NCI-H2081 (cell line): ENCODE measurements at regions not wholly inside any gene's neighbourhood (a gene's known extent, or its start where the extent isn't known, plus 50 kb on each side); places are given as distances from the start of the nearest gene placed in this dataset.

Experiments used
- DNase-seq, 2 experiments: peaks; one replicate each; lab custom pipeline; 2025; lab: John Stamatoyannopoulos, UW

DNA sequence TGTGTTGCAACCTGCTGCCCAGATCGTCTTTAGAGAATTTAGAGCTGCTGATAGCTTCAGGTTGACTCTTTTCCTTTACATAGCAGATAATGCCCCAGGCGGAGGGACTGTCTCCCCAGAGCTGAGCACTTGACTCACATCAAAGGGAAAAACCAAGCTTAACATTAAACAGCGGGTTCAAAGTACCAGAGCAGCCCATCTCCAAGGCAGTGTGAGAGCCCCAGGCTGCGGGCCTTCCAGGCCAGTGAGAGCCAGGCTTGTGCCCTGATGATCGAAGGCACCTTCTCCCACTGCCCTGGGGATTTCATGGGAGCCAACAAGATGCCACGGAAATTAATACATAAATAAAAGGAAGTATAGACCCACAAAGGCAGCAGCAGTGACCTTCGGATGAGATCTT, 275.6 kb downstream of the XXYLT1 start:
- DNase-seq, result no peak

DNA sequence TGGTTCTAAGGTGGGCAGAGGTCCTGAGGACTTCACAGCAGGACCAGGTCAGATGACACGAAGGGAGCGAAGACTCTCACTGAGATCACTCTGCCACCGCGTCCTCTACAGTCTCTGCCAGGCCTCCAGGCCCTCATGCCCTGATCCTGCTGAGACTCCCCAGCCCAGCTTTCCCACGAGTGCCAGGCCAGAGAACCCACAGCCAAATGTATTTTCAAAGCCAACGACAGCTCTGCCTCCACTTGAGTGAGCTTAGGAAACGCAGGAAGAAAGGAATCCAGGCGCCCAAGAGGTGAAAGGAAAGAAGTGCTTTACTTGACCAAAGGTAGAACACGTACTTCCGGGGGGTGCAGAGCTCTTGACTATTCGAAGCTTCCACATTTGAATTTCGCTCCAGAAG, 275.0 kb downstream of the XXYLT1 start:
- no peak for DNase-seq

DNA sequence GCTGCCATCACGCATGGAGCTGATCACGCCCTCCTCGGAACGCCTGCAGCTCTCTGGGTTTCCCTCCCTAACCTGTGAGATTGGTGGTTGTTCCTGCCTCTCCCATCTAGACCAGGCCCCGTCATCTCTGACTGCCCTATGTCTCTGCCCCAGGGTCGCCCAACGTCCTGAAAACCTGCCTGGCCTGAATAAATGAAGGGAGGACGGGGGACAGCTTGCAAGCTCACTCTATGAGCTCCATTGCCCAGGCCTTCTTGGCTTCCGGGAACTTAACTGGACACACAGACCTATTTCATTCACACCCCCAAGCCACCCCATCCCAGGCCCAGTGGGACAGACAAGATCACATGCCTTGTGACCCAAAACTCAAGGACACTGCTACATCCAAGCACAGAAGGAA, 274.2 kb downstream of the XXYLT1 start:
- no peak for DNase-seq

DNA sequence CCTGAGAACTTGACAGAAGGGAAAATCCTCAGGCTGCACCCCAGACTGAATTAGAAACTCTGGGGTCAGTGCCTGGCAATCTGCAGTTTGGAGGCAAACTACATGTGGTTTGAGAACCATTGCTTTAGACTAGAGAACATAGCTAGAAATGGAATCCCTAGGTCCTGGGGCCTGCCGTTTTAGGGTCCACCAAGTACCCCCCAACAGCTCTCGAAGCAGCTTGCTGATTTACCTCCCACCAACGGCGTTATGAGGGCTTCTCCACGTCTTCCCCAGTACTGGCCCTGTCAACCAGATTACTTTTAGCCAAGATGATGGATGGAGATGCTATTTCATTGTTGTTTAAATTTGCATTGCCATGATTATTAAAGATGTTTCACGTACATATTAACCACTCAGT, 272.5 kb downstream of the XXYLT1 start:
- no peak for DNase-seq

DNA sequence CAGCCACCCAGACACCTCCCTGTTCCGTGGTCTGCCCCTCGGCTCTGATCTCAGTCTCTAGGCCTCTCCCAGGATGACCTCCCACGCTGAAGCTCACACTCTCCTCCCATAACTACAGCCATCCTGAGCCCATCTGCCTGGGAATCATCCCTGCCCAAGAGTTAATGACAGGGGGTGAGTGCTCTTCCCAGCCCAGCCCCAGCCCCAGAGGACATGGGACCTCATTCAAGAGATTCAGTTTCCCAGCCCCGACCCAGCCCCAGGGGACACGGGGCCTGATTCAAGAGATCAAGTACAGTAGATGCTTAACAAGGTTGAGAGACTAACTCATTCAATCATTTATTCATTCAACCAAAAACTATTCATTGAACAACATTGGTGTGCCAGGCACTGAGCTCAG, 272.0 kb downstream of the XXYLT1 start:
- no peak for DNase-seq

DNA sequence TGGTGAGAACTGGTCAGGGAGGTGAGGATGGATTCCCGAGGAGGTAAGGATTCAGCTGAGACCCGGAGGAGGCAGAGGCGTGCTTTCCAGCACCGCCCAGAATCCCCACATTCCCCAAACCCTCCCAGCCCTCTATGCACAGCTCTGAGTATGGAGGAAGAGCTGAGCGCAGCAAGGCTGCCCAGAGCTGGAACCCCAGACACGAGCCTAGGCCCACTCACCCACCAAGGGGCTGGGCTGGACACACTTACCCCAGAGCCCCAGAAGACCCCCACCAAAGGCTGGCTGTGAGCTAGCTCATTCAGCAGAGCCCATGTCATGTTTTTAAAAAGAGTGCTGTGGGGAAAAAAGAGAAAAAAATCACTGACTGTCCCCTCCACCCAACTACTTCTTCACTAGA, 271.5 kb downstream of the XXYLT1 start:
- DNase-seq, result no peak

DNA sequence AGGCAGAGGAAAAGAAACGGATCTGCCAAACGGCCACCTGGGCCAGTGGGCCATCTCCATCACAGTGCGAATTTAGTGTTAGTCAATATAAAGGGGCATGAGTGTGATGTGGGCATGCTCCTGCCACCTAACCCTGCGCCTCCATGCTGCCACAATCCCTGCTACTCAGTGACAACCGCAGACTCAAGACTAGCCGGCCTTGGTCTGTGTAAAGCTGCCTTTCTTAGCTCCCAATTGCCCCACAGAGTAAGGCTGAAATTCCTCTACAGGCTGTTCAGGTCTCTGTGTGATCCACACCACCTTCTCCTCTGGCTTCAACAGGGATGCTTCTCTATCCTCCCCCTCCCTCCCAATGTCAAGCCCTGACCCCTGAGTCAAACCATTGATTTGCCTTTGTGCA, 269.7 kb downstream of the XXYLT1 start:
- DNase-seq, result no peak

DNA sequence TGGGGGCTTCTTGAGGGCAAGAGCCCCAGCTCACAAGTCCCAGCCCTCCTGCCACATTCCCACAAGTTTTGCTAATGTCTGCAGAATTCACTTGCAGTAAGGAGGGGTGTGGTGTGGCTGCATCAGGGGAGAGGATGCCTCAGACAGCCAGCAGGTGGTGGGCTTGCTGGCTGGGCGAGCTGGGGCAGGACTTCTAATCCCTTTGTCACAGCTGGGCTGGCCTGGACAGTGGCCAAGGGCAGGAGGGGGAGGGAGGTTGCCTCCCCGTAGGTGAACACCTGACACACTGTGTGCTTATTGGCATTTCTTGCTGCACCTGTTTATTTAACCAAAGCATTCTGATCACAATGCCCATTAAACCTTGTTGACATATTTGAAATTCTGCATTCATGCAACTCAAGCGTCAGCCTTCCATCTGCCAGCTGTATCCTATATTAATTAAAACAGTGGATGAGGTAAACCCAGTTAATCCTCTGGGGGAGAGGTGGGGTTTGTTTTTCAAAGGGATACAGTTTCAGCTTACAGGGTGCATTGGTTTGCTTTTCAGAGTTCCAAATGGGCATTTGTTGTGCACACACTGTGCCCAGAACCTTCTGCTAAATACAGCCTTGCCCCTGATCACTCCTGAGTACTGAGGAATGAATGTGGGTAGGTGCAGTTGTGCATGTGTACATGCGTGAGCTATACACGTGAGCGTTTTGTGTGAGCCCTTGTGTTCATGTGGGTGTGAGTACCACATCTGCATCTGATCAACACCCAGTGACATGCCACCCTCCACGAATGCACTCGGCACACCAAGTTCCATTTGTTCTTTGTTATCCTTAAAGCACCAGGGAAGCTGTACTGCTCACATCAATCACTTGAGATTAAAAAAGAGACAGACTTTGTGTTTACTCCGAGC, 268.7 kb downstream of the XXYLT1 start:
- DNase-seq, result peak; percentile 97 to 99

DNA sequence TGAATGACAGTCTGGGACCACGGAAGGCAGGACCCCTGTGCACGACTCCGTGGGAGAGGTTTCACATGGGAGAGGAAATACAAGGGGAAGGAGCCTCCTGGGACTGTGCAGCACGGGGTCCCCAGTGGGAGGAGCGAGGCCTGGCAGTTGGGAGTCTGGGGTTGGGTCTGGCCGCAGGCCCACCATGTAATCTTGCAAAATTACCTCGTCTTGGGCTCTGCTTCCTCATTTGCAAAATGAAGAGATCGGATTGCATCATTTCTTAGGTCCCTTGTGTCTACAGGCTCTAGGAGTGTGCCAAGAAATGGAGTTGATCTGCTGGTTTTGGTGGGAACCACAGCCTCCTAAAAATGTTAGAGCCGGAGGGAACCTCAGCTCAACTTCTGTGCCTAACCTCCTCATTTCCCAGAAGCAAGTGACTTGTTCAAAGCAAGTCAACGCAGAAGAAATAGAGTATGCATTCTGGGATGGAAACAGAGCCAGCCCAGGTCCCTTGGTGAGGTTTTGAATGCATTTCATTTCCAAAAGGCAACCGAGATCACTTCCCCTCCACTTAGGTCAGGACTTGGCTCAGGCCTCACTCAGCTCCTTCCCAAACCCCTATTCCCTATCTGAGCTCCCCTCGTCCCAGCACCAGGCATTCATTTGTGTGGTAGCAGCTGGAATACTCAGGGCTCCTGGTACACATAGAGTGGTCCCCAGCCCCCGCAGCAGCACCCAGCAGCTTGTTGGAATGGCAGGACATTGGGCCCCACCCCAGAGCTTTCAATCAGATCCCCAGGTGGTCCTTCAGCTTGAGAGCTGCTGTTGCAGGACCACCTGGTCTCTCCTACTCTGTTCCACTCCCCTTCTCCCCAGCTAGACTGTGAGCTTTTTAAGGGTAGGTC, 267.7 kb downstream of the XXYLT1 start:
- no peak for DNase-seq

DNA sequence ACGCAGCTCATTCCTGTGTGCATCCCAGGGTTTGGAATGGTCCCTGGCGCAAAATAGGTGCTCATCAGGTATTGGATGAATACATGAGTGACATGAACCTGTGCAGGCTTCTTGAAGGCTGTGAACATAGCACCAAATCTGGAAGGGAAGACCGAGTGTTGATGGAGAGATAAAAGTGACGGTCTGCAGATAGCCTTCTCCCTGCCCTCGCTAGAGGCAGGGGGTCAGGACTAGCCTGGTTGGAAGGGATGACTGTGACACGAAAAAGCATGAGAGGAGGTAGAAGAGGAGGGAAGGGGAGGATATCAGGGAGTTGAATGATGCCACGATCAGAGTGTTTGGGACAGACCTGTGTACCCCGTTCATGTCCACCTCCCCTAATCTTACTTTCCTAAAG, 267.1 kb downstream of the XXYLT1 start:
- no peak for DNase-seq

DNA sequence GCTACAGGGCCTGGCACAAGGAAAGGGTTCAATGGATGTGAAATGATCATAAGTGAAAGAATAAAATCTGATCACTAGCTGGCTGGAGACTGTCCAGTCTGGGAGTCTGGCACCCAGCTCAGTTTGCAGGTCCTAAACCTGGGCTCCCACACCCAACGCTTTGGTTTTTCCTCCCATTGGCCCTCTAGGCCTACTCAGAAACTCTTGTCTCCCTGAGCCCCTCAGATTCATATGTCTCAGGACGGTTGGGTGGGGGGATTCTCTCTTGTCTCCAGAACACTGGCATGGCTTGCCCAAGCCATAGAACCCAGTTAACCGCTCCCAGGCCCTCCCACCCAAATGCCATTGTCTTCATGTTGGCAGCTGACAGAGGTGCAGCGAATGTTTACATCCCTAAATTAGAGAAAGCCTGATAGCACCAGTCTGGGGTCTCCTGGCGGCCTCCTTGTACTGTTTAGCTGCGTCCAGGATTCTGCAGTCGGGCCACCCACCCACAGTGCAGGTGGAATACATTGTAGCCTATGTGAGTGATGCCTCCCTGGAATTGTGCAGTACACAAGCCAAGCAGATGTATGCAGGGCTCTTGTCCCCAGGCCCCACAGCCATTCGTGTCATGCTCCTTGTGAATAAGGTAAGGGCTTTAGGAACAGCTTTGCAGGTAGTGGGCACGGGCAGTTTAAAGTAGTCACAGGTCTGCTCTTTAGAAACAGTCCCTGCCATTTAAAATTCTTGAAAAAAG, 266.3 kb downstream of the XXYLT1 start:
- no peak for DNase-seq

DNA sequence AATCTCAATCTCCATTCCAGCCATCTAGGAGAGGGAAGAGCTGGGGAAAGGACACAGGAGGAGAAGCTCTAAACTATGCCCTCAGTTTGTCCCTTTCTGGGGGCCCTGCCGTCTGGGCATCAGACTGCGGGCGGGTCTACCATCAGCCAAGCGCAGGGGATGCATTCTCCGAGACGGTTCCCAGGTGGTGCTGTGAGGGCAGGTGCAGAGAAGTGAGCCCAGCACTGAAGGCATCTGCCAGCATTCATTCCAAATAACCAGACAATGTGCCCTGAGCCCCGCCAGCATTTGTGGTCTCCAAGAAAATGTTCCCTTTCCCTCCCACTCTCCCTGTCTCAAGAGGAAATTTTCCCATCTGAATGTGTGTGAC, 265.7 kb downstream of the XXYLT1 start:
- no peak for DNase-seq

DNA sequence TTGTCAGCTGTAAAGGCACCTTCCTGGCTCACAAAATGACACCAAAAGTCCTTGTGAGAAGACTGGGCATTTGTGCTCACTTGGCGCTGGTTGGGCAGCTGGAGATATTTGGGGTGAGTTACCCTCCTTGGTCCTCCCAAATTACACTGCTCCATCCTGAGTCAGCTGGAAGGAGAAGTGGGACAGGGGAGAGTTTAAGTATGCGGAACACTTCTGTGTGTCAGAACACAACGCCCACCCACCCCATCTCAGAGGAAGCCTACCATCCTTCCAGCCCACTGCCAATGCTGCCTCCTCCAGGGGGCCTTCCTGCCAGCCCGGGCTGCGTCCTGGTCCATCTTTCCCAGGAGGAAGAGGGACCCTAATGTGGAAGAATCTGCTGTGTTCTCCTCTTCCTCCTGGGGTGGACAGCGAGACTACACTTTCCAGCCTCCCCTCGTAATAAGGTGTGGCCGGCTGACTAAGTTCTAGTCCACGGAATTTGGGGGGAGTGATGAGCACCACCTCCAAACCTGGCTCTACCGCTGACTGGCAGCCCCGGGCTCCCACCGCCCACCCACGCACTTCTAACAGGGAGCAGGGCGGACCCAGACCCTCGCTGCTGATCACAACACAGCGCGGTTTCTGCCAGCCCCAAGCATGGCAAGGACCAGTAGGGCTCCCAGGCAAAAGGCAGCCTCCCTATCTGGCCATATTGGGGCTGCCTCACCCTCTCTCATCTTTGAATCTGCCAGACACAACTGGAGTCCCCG, 265.0 kb downstream of the XXYLT1 start:
- DNase-seq, result no peak

DNA sequence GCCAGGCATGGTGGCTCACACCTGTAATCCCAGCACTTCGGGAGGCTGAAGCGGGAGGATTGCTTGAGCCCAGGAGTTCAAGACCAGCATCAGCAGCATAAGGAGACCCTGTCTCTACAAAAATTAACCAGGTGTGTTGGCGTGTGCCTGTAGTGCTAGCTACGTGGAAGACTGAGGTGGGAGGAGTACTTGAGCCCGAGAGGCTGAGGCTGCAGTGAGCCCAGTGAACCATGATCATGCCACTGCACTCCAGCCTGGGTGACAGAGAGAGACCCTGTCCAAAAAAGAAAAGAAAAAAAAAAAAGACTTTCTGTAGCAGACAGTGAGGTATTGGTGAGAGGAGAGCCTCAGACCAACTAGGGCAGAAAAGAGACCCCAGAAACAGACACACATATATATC, 263.8 kb downstream of the XXYLT1 start:
- no peak for DNase-seq

DNA sequence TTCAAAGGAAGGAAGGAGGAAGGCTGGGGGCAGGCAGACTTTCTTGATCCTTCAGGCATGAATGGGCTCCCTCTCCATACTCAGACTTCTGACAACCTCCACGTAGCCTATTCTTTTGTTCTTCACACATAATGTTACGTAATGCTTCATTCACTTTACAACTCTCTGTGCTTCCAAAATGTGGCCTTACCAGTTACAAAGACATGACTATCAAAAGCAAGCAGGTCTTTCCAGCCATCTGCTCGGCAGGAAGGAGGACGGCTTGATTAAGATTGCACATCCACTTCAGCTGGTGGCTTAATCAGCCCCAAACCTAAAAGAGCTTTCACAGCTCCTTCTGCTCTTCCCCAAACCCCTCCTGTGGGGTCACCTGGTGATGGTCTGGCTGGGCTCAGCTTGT, 263.2 kb downstream of the XXYLT1 start:
- no peak for DNase-seq

DNA sequence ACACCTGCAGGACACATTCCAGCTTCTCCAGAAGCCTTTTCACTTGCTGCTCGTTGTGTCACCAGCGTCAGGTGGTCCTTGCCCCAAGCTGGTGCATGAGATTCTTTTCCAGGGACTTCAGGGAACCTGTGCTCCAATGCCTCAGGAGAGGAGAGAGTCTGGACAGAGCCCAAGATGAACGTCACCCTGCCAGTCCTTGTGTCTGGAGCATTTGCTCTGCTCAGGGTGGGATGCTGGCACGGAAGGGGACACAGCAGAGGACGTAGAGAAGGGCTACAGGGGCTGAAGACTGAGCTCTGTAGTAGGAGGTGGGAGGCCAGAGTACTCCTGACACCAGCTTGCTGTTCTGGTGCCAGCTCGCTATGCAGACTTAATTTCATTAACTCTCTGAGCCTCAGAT, 262.1 kb downstream of the XXYLT1 start:
- DNase-seq, result no peak

DNA sequence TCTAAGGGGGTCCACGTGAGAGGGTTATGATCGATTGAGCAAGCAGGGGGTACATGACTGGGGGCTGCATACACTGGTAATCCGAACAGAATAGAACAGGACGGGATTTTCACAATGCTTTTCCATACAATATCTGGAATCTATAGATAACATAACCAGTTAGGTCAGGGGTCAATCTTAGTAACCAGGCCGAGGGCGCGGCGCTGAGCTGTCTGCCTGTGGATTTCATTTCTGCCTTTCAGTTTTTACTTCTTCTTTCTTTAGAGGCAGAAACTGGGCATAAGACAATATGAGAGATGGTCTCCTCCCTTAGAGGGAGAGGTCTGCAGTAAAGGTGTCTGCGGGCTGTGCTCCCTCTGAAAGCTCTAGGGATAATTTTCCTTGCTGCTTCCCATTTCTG, 261.3 kb downstream of the XXYLT1 start:
- DNase-seq, result no peak

DNA sequence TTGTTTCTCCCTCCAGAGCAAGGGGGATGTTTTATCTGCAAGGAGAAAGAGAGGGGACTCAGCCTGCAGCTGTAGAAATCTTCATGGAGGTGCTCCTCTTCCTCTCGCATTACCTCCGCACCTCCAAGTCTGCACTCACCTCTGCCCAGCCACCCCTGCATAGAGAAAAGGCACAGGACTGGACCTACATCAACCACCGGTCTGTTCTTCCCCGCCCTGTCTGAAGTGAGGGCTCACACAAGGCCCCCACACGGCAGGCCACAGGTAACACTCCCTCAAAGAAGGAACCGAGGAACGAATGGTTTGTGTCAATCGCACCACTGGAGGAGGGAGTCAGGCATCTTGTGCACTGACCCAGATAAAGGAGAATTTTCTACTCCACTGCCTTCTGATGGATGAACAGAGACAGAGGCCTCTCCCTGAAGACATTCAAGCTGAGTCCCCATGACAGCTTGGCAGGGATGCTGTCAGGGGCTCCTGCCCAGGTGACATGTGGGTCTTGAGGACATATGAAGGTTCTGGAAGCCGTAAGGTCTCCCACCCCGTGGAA, 260.3 kb downstream of the XXYLT1 start:
- no peak for DNase-seq

DNA sequence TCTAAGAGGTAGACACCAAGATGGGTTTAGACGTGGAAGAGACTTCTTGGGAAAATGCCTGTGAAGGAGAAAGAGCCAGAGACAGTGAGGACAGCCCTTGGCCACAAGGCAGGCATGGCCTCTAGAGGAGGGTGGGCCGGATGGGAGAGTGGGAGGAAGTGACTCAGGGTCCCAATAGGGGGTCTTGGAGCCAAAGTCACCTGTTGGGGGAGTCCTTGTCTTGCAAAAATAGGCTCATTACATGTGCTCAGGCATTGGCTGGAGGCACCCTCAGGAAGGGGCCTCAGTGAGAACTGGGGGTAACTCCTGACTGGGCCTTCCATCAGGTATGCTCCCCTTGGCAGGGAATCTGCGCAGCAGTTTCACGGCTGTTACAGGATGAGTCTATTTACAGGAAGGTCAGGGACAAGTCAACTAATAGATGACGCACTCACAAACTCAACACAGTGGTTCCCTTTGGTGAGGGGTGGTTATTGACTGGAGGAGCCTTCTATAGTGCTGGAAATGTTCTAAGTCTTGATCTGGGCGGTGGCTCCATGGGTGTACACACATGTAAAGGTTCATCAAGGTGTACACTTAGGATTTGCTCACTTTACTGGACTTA, 259.6 kb downstream of the XXYLT1 start:
- no peak for DNase-seq

DNA sequence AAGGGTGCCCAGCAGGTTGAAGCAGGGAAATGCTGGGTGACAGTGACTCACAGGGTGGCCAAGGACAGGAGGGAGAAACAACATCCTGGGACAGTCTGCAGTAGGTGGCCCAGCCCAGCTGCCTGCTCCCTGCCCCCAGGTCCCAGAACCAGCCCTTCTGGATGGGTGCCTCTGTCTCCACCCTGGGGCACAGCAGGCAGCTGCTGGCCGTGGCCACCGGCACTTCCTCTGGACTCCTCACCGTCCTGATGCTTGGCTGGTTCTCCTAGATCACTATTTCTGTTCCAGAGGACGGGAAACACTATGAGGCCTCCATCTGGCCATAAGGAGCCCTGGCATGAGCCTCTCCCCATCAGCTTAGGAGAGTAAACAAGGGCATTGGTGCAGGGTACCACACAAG, 258.9 kb downstream of the XXYLT1 start:
- DNase-seq, result no peak

DNA sequence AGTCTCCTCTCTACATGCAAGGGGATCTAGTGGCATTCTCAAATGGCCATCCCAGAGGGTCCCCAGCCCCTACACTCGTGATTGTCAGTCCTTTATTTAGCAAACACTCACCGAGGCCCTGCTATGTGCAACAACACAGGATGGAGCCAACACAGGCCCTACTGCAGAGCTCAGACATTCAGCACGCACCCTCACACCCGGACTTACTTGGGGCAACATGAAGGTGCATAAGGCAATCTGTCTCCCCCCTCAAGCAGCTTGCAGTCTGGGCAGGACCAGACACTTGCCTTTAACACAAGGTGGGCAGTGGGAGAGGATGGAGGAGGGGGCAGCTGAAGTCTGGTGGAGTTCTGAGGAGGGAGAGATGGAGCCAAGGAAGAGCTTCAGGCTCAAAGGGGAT, 258.4 kb downstream of the XXYLT1 start:
- no peak for DNase-seq
